Hepatic stellate cell (primary cell): ENCODE measurements at regions not wholly inside any gene's neighbourhood (a gene's known extent, or its start where the extent isn't known, plus 50 kb on each side); places are given as distances from the start of the nearest gene placed in this dataset.
"Not testable (repeated sequence)": the region's sequence is repeated elsewhere in the genome, so short reads cannot be mapped to it uniquely, and the experiment has no call there.

ENCODE experiments used
- DNase-seq: peaks from one replicate; pipeline ENCODE4 v3.0.0; 2011; ENCODE audit warnings: low spot score

- peak; percentile 31 for DNase-seq
These were observed 86.2 kb downstream of the PSAT1 start for GRCh38 chr9:78383130-78383529.

GRCh38 chr9:78386348-78386747, 89.4 kb downstream of the PSAT1 start:
- no peak for DNase-seq

- DNase-seq = no peak
These were observed 89.8 kb downstream of the PSAT1 start for GRCh38 chr9:78386773-78387172.

DNA sequence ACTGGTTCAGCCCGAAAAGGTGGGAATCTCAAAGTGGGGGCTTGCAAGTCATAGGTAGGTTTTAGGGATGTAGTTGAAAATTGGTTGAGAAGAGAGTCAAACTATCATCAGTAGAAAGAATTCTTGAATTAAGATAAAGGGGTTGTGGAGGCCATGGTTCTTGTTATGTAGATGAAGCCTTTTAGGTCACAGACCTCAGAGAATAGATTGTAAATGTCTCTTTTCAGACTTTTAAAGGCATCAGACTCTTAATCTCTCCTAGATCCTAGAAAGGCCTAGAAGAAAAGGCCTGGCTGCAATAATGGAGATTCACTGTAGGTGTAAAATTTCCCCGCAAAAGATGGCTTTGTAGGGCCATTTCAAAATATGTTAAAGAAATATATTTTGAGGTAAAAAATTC, 96.4 kb downstream of the PSAT1 start:
- no peak for DNase-seq

- DNase-seq = no peak
These were observed 97.0 kb downstream of the PSAT1 start for GRCh38 chr9:78393932-78394331.

DNA sequence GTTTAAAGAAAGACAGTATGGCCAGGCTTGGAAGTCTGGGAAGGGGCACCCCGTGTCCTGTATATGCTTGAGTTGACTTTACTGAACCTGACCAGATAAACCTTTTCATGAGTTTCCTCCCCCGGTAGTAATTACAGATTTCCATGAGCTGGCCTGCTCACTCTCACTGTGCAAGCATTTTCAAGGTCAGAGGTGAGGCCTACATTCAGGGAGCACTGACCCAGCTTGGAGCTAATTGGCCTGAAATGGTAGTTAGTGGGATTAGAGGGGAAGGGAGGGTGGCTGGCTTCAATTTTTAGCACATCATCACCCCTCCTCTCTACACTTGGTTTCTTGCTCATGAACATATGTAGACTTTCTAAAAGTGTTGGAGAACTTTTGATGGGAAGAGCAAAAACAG, 99.2 kb downstream of the PSAT1 start:
- no peak for DNase-seq

GRCh38 chr9:78397045-78397444, 100.1 kb downstream of the PSAT1 start:
- no peak for DNase-seq

DNA sequence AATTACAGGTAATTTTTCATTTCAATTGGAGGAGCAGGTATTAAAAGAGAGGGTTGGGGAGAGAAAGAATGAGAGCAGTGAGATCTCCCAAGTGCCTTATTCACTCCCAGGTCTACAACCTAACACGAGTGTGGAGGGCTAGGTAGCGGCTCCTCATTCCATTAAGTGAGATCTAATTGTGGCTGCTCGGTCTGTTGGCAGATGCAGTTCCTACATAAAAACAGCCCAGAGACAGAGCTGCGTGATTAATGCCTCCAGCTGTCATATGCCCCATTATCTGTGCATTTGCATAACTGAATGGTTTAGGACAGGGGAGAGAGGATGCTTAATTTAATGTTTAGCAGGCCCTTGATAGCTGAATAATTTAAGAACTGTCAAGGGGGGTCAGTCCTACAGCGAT, 100.5 kb downstream of the PSAT1 start:
- DNase-seq = no peak

GRCh38 chr9:78399153-78399552, 102.2 kb downstream of the PSAT1 start:
- DNase-seq = no peak

DNA sequence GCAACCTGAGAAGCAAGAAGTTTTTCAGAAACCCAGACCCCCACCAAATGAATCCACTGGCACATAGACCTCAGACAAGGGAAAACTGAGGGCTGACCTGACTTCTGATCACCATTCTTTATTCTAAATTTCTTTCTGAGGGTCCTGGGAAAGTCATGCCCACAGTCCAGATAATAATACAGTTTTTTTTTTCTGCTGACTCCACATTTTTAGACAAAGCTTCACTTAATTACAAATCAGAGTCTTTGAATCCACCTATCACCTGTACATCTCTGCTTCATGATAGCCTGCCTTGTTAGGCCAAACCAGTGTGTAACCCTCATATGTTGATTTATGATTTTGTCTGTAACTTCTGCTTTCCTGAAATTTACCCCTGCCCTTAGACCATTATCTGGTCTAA, 103.6 kb downstream of the PSAT1 start:
- DNase-seq = no peak

GRCh38 chr9:78405461-78405860, 108.5 kb downstream of the PSAT1 start:
- no peak for DNase-seq

GRCh38 chr9:78406146-78406545, 109.2 kb downstream of the PSAT1 start:
- no peak for DNase-seq

DNA sequence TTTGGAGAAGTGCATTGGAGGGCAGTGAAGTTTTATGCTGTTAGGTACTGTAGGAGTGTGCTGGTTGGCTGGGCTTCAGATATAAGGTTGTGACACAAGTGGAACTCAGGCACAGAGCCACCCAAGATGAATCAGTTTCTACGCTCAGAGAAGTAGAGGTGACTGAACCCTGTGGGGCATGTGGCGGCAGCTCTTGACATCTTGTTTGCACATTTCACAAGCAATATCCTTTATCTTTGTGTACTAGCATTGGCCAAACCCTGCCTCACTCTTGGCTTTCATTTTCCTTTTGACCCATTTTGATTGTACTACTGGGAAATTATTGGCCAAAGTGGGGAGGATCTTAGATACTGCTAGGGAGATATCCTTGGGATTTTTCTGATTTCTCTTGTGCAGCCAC, 110.0 kb downstream of the PSAT1 start:
- DNase-seq = no peak

- no peak for DNase-seq
These were observed 110.8 kb downstream of the PSAT1 start for GRCh38 chr9:78407636-78408312.

GRCh38 chr9:78408388-78408787, 111.5 kb downstream of the PSAT1 start:
- no peak for DNase-seq

GRCh38 chr9:78409928-78410510, 113.1 kb downstream of the PSAT1 start:
- DNase-seq = not testable (repeated sequence)

DNA sequence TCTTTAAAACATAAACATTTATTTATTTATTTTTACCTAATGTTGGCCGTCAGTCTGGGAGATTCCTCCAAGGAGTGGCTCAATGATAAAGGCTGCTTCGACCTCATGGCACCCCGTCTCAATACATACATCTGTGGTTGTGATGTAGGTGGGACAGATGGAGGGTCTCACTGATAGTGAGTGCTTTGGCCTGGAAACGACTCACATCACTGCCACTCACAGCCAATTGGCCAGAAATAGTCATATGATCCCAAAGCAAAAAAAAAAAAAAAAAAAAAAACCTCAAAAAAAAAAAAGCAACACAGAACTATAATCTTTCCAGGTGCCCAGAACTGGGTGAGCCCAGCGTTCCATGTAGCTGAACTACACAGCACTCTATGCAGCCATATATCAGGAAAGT, 125.4 kb downstream of the PSAT1 start:
- DNase-seq = no peak

GRCh38 chr9:78424299-78424698, 127.4 kb downstream of the PSAT1 start:
- DNase-seq = no peak

DNA sequence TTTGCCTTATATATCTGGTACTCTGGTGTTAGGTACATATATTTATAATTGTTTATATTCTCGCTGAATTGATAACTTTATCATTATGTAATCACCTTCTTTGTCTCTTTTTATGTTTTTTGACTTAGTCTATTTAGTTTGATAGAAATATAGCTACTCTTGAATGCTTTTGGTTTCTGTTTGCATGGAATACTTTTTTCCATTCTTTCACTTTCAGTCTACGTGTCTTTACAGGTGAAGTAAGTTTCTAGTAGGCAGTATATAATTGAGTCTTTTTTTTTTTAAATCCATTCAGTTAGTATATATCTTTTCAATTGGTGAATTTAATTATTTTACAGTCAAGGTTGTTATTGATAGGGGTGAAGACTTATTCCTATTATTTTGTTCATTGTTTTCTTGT, 131.7 kb downstream of the PSAT1 start:
- DNase-seq = no peak

GRCh38 chr9:78430387-78430786, 133.5 kb downstream of the PSAT1 start:
- no peak for DNase-seq

- DNase-seq = not testable (repeated sequence)
These were observed 134.1 kb downstream of the PSAT1 start for GRCh38 chr9:78431039-78431438.

GRCh38 chr9:78436873-78437272, 139.9 kb downstream of the PSAT1 start:
- no peak for DNase-seq

DNA sequence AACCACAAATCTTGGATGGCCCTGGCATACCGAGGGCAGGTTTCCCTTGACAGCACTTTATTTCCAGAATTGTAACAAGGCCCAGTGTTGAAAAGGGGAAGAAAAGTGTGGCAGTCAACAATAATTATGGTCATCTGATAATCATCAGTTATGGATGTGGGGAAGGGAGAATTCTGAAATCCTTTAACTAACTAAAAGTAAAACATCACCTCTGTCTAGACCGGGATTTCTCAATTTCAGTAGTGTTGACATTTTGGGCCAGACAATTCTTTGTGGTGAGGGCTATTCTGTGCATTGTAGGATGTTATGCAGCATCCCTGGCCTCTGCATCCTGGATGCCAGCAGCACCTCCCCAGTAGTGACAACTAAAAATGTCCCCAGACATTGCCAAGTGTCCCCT, 140.4 kb downstream of the PSAT1 start:
- DNase-seq = no peak

- no peak for DNase-seq
These were observed 140.9 kb downstream of the PSAT1 start for GRCh38 chr9:78437806-78438205.
